Loucy (cell line): ENCODE measurements at regions not wholly inside any gene's neighbourhood (a gene's known extent, or its start where the extent isn't known, plus 50 kb on each side); places are given as distances from the start of the nearest gene placed in this dataset.

Experiments used
- H2AFZ ChIP-seq: fragments of 200-600 bp; sonication (generic); 2 replicates; pipeline ENCODE4 v1.6.0; 2016; ENCODE audit warnings: antibody characterized with exemption, mild to moderate bottlenecking, low read length, moderate library complexity
- H3F3A ChIP-seq: fragments of 200-600 bp; 2 replicates; pipeline ENCODE4 v1.6.0; 2016; ENCODE audit warnings: antibody characterized with exemption, low read depth, mild to moderate bottlenecking
- H3K27me3 ChIP-seq: fragments of 200-600 bp; sonication (generic); 2 replicates; pipeline ENCODE4 v1.6.1; 2014; ENCODE audit warnings: low read length, mild to moderate bottlenecking; ENCODE audit not compliant: insufficient read depth, poor library complexity, severe bottlenecking
- H3K36me3 ChIP-seq: fragments of 200-600 bp; sonication (generic); 2 replicates; pipeline ENCODE4 v1.6.1; 2016; ENCODE audit warnings: low read length; ENCODE audit not compliant: insufficient read depth
- H3K4me1 ChIP-seq: fragments of 200-600 bp; sonication (generic); 2 replicates; pipeline ENCODE4 v1.5.1; 2014; ENCODE audit warnings: low read length, mild to moderate bottlenecking; ENCODE audit not compliant: insufficient read depth, poor library complexity, severe bottlenecking
- H3K4me2 ChIP-seq: fragments of 200-600 bp; sonication (generic); 2 replicates; pipeline ENCODE4 v1.6.0; 2014; ENCODE audit warnings: antibody characterized with exemption, low read length, low read depth, mild to moderate bottlenecking; ENCODE audit not compliant: poor library complexity, severe bottlenecking
- H3K4me3 ChIP-seq: fragments of 200-600 bp; sonication (generic); 2 replicates; pipeline ENCODE4 v1.5.1; 2014; ENCODE audit warnings: low read length, mild to moderate bottlenecking, mixed read lengths; ENCODE audit not compliant: poor library complexity, severe bottlenecking
- H3K79me2 ChIP-seq: fragments of 200-600 bp; sonication (generic); 2 replicates; pipeline ENCODE4 v1.6.1; 2014; ENCODE audit warnings: low read length; ENCODE audit not compliant: insufficient read depth
- H3K9ac ChIP-seq: fragments of 200-600 bp; sonication (generic); 2 replicates; pipeline ENCODE4 v1.6.0; 2014; ENCODE audit warnings: mild to moderate bottlenecking, low read depth, low read length, moderate library complexity; ENCODE audit not compliant: poor library complexity, severe bottlenecking
- H3K9me2 ChIP-seq: fragments of 200-600 bp; sonication (generic); replicated peaks from 2 replicates; pipeline ENCODE4 v1.6.1; 2016; ENCODE audit warnings: low read depth, low read length, mixed read lengths
- H3K9me3 ChIP-seq: fragments of 200-600 bp; sonication (generic); 2 replicates; pipeline ENCODE4 v1.6.1; 2014; ENCODE audit warnings: mild to moderate bottlenecking, antibody characterized with exemption, low read length, low read depth; ENCODE audit not compliant: insufficient read depth
- H4K20me1 ChIP-seq: fragments of 200-600 bp; sonication (generic); 2 replicates; pipeline ENCODE4 v1.6.0; 2014; ENCODE audit warnings: antibody characterized with exemption, low read length, mild to moderate bottlenecking; ENCODE audit not compliant: insufficient read depth, poor library complexity, severe bottlenecking
- CTCF ChIP-seq: fragments of 200-600 bp; sonication (generic); conservative IDR thresholded peaks from 2 replicates; pipeline ENCODE4 v1.5.1; 2014; ENCODE audit warnings: mild to moderate bottlenecking, antibody characterized with exemption, low read length
- EZH2phosphoT487 ChIP-seq: fragments of 200-600 bp; IDR thresholded peaks from 2 replicates; pipeline ENCODE4 v1.6.1; 2018; ENCODE audit warnings: antibody characterized with exemption, mild to moderate bottlenecking, moderate library complexity, borderline replicate concordance

GRCh38 chr12:91965781-91966180, 179.9 kb downstream of the BTG1 start:
- Histone ChIP-seq H2AFZ (no peak overlapping the region), H3K4me3 (no peak overlapping the region), H3K4me2 (no peak overlapping the region), H3K9me2 (no peaks in the 10 kb centered on the region), H3K36me3 (no peaks in the 10 kb centered on the region), H3K9ac (no peak overlapping the region), H3F3A (no peaks in the 10 kb centered on the region), H3K79me2 (no peaks in the 10 kb centered on the region), H4K20me1 (no peaks in the 10 kb centered on the region), H3K27me3 (no peaks in the 10 kb centered on the region), H3K4me1 (no peaks in the 10 kb centered on the region), H3K9me3 (no peaks in the 10 kb centered on the region)
- TF ChIP-seq CTCF (no peak), EZH2phosphoT487 (no peak)

- H3K9me2 ChIP-seq = no peaks in the 10 kb centered on the region
- H3K4me1 ChIP-seq = no peaks in the 10 kb centered on the region
- no peaks in the 10 kb centered on the region for H3K27me3 ChIP-seq
- no peaks in the 10 kb centered on the region for H3K36me3 ChIP-seq
- TF ChIP-seq EZH2phosphoT487 (no peak), CTCF (no peak)
- no peaks in the 10 kb centered on the region for H3F3A ChIP-seq
- no peaks in the 10 kb centered on the region for H3K79me2 ChIP-seq
- no peaks in the 10 kb centered on the region for H4K20me1 ChIP-seq
- no peak overlapping the region for H2AFZ ChIP-seq
- no peak overlapping the region for H3K4me2 ChIP-seq
- H3K9ac ChIP-seq = no peak overlapping the region
- H3K4me3 ChIP-seq = no peak overlapping the region
- H3K9me3 ChIP-seq = no peaks in the 10 kb centered on the region
These were observed 181.1 kb downstream of the BTG1 start for GRCh38 chr12:91964501-91964900.

GRCh38 chr12:91959220-91959619, 186.4 kb downstream of the BTG1 start:
- Histone ChIP-seq H3K9me2 (no peaks in the 10 kb centered on the region), H3K4me1 (no peaks in the 10 kb centered on the region), H3K9ac (no peak overlapping the region), H3K9me3 (no peaks in the 10 kb centered on the region), H2AFZ (no peak overlapping the region), H3F3A (no peaks in the 10 kb centered on the region), H3K27me3 (no peaks in the 10 kb centered on the region), H3K79me2 (no peaks in the 10 kb centered on the region), H3K4me3 (no peak overlapping the region), H3K36me3 (no peaks in the 10 kb centered on the region), H4K20me1 (no peaks in the 10 kb centered on the region), H3K4me2 (no peak overlapping the region)
- TF ChIP-seq EZH2phosphoT487 = no peak
- TF ChIP-seq CTCF = no peak
